ENCODE measurements at regions not wholly inside any gene's neighbourhood (a gene's known extent, or its start where the extent isn't known, plus 50 kb on each side); places are given as distances from the start of the nearest gene placed in this dataset.

GRCh38 chr3:3635109-3635508 is 164.1 kb upstream of the LRRN1 start:
- DNase-seq (no peak), ATAC-seq (no peak)
- intact Hi-C loops (cut with DNase I): no loop called here

- DNase-seq (no peak), ATAC-seq (no peak)
- intact Hi-C loops (cut with DNase I): no loop called here
Measured at GRCh38 chr3:3634326-3634725, 164.9 kb upstream of the LRRN1 start.

GRCh38 chr3:3633761-3634160 is 165.5 kb upstream of the LRRN1 start:
- no peak for DNase-seq
- intact Hi-C loops (cut with DNase I): no loop called here
- no peak for ATAC-seq

GRCh38 chr3:3632449-3632848 is 166.8 kb upstream of the LRRN1 start:
- DNase-seq: no peak
- intact Hi-C loops (cut with DNase I): no loop called here
- no peak for ATAC-seq

GRCh38 chr3:3631114-3631513 is 168.1 kb upstream of the LRRN1 start:
- DNase-seq: no peak
- intact Hi-C loops (cut with DNase I): no loop called here
- ATAC-seq: peak in 1 of 2 donors; percentile 36

GRCh38 chr3:3629911-3630310 is 169.3 kb upstream of the LRRN1 start:
- intact Hi-C loops (cut with DNase I): no loop called here
- ATAC-seq (peak in 1 of 2 donors; percentile 91), DNase-seq (no peak)

- DNase-seq (no peak), ATAC-seq (no peak)
- intact Hi-C loops (cut with DNase I): no loop called here
Measured at GRCh38 chr3:3628676-3629328, 170.4 kb upstream of the LRRN1 start.

- intact Hi-C loops (cut with DNase I): no loop called here
- DNase-seq (no peak), ATAC-seq (no peak)
Measured at GRCh38 chr3:3627114-3627513, 172.1 kb upstream of the LRRN1 start.

GRCh38 chr3:3625544-3626271 is 173.5 kb upstream of the LRRN1 start:
- ATAC-seq (no peak), DNase-seq (no peak)
- intact Hi-C loops (cut with DNase I): no loop called here

- intact Hi-C loops (cut with DNase I): no loop called here
- DNase-seq (no peak), ATAC-seq (no peak)
Measured at GRCh38 chr3:3619815-3620214, 179.4 kb upstream of the LRRN1 start.

GRCh38 chr3:3618623-3619022 is 180.6 kb upstream of the LRRN1 start:
- no peak for DNase-seq
- intact Hi-C loops (cut with DNase I): no loop called here
- ATAC-seq: no peak

- intact Hi-C loops (cut with DNase I): no loop called here
- no peak for ATAC-seq
Measured at GRCh38 chr3:3615533-3615932, 183.7 kb upstream of the LRRN1 start.

GRCh38 chr3:3610581-3611298 is 188.5 kb upstream of the LRRN1 start:
- intact Hi-C loops (cut with DNase I): no loop called here

More at GRCh38 chr3:3615533-3615932, 183.7 kb upstream of the LRRN1 start:
- DNase-seq: no peak

GRCh38 chr3:3606321-3606720 is 192.9 kb upstream of the LRRN1 start:
- intact Hi-C loops (cut with DNase I): no loop called here
- ATAC-seq: no peak
- no peak for DNase-seq

More at GRCh38 chr3:3610581-3611298, 188.5 kb upstream of the LRRN1 start:
- ATAC-seq: no peak
- DNase-seq: no peak

- ATAC-seq (peak in 1 of 2 donors; percentile 24), DNase-seq (no peak)
- intact Hi-C loops (cut with DNase I): no loop called here
Measured at GRCh38 chr3:3605226-3605625, 194.0 kb upstream of the LRRN1 start.

- ATAC-seq (no peak), DNase-seq (no peak)
- intact Hi-C loops (cut with DNase I): no loop called here
Measured at GRCh38 chr3:3603351-3603750, 195.9 kb upstream of the LRRN1 start.

GRCh38 chr3:3600665-3601340 is 198.4 kb upstream of the LRRN1 start:
- no peak for DNase-seq
- intact Hi-C loops (cut with DNase I): no loop called here
- ATAC-seq: no peak

- no peak for DNase-seq
- no peak for ATAC-seq
- intact Hi-C loops (cut with DNase I): no loop called here
Measured at GRCh38 chr3:3599016-3599415, 200.2 kb upstream of the LRRN1 start.

- ATAC-seq (no peak), DNase-seq (no peak)
- intact Hi-C loops (cut with DNase I): no loop called here
Measured at GRCh38 chr3:3594986-3595385, 204.2 kb upstream of the LRRN1 start.

GRCh38 chr3:3589715-3590130 is 209.5 kb upstream of the LRRN1 start:
- intact Hi-C loops (cut with DNase I): no loop called here
- DNase-seq: no peak
- ATAC-seq: no peak

All from left cardiac atrium (tissue), 4 donors.